Hepatocyte (in vitro differentiated cells): ENCODE measurements at regions not wholly inside any gene's neighbourhood (a gene's known extent, or its start where the extent isn't known, plus 50 kb on each side); places are given as distances from the start of the nearest gene placed in this dataset.

ENCODE experiments used
- EZH2 ChIP-seq: fragments of 200-600 bp; sonication (generic); IDR thresholded peaks from 2 replicates; pipeline ENCODE4 v1.6.1; 2016; ENCODE audit warnings: antibody characterized with exemption, mild to moderate bottlenecking, borderline replicate concordance
- EZH2phosphoT487 ChIP-seq: fragments of 200-600 bp; sonication (generic); IDR thresholded peaks from one replicate; pipeline ENCODE4 v1.6.1; 2018; ENCODE audit warnings: antibody characterized with exemption, mild to moderate bottlenecking, low read depth, moderate library complexity; ENCODE audit not compliant: unreplicated experiment, severe bottlenecking
- TF ChIP-seq, protein P1 (sequence below): fragments of 200-600 bp; sonication (generic); IDR thresholded peaks from 2 replicates; pipeline ENCODE4 v1.5.1; 2016; ENCODE audit warnings: antibody characterized with exemption, mild to moderate bottlenecking; ENCODE audit not compliant: poor library complexity

DNA sequence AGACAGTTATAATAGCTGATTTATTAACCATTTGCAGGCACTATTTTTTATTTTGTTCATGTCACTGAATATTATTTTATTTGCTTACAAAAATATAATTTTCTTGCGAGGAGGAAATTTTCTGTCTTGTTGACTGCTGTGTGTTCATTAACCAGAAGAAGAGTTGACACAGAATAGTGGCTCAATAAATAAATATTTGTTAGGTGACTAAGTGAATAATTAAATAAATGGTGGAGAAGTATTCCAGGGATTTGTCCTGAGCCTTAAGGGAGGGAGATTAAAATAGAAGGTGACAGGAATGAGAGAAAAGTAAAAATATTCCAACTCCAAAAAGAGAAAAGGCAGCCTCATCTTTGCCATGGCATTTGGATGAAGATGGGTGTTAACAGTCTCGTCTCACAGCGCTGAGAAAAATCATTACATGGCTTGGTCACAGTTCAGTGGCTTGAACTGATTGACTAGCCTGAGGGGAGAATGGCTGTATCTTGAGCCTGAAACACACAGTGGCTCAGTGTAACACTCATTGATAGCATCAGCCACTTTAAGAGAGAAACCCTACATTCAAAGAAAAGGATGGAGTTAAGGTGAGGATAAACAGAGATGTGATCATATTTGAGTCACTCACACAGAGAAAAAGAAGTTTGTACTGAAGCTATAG is 449.9 kb upstream of the NAALADL2 start:
- TF ChIP-seq EZH2 (no peak), EZH2phosphoT487 (no peak)
- TF ChIP-seq, protein P1, sequence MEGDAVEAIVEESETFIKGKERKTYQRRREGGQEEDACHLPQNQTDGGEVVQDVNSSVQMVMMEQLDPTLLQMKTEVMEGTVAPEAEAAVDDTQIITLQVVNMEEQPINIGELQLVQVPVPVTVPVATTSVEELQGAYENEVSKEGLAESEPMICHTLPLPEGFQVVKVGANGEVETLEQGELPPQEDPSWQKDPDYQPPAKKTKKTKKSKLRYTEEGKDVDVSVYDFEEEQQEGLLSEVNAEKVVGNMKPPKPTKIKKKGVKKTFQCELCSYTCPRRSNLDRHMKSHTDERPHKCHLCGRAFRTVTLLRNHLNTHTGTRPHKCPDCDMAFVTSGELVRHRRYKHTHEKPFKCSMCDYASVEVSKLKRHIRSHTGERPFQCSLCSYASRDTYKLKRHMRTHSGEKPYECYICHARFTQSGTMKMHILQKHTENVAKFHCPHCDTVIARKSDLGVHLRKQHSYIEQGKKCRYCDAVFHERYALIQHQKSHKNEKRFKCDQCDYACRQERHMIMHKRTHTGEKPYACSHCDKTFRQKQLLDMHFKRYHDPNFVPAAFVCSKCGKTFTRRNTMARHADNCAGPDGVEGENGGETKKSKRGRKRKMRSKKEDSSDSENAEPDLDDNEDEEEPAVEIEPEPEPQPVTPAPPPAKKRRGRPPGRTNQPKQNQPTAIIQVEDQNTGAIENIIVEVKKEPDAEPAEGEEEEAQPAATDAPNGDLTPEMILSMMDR = no peak
